NCI-H460 (cell line): ENCODE measurements at regions not wholly inside any gene's neighbourhood (a gene's known extent, or its start where the extent isn't known, plus 50 kb on each side); places are given as distances from the start of the nearest gene placed in this dataset.
"Not testable (repeated sequence)": the region's sequence is repeated elsewhere in the genome, so short reads cannot be mapped to it uniquely, and the experiment has no call there.

ENCODE experiments used
- DNase-seq: peaks from one replicate; pipeline ENCODE4 v3.0.0-alpha.2; 2016; ENCODE audit warnings: low read depth; ENCODE audit errors: extremely low read depth
- small RNA-seq, 2 experiments: library from RNA; depleted of rRNA; stranded (forward); fragments of <200 nt; gene quantifications; one replicate each; pipeline ENCODE3, GENCODE V24; 2014

DNA sequence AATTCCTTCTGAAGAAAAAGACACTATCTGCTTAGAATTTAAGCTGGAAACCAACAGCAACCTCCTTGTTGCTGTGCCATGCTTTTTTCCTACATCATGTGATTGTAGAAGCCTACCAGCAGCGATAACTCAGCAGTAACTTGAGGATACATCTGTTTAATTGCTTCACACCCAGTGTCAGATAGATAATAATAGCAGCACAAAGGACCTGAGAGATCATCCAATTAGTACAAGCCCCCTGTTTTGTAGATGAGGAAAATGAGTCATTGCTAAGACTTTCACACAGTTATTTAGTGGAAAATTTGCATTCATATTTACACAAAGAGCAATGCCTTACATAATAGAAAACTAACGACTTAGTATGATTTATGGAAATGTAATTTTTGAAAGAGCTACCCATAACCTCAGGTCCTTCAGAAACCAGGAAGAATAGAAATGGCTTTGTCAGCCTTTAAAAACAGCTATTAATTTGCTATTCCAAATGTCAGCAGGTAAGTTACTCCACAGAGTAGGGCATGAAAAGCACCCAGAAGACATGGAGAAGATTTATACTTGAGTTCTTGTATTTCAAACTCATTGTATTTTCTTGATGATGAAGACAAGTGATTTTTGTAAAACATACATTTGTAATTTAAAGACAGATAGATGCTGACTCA, 93.7 kb upstream of the SGCG start:
- no peak for DNase-seq

GRCh38 chr13:23087880-23088279, 92.9 kb upstream of the SGCG start:
- peak; percentile 4 for DNase-seq

GRCh38 chr13:23098161-23098907, 82.4 kb upstream of the SGCG start:
- no peak for DNase-seq

DNA sequence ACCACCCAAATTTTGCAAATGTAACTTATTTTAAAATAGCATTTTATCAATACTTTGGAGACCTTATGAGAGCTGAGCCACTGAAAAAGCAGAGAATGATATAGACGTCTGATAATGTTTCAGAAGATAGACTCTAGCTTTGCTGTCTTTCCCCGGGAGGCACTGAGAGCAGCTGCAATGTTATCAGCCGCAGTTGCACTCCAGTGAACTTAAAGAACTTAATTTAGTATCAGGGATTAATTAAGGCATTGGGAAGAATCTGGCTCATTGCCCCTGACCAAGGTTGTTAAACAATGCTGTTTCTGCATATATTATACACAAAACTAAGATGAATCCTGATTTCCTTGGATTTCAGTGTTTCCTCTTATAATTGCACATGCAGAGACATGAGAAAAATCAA, 75.7 kb upstream of the SGCG start:
- no peak for DNase-seq

DNA sequence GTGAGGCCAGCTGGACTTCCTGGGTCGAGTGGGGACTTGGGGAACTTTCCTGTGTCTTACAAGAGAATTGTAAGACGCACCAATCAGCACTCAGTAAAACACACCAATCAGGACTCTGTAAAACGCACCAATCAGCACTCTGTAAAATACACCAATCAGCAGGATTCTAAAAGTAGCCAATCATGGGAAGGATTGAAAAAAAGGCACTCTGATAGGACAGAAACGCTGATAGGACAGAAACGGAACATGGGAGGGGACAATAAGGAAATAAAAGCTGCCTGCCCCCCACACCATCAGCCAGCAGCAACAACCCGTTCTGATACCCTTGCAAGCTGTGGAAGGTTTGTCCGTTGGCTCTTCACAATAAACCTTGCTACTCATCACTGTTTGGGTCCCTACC, 73.1 kb upstream of the SGCG start:
- no peak for DNase-seq

- DNase-seq: no peak
Observed at GRCh38 chr13:23119131-23119530, 61.6 kb upstream of the SGCG start.

DNA sequence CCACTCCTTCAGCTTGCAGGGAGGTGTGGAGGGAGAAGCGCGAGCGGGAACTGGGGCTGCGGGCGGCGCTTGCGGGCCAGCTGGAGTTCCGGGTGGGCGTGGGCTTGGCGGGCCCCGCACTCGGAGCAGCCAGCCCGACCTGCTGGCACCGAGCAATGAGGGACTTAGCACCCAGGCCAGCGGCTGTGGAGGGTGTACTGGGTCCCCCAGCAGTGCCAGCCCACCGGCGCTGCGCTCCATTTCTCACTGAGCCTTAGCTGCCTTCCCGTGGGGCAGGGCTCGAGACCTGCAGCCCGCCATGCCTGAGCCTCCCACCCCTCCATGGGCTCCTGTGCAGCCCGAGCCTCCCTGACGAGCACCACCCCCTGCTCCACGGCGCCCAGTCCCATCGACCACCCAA, 53.2 kb upstream of the SGCG start:
- not testable (repeated sequence) for DNase-seq

- no peak for DNase-seq
Observed at GRCh38 chr13:23129331-23129730, 51.4 kb upstream of the SGCG start.

Small RNA genes lying in the stretch of these regions (small RNA-seq; reads per million reads assigned to genes)
- gene MTND3P1 (0 reads per million in 2 experiments), gene RF00049 (0 to 0.06 reads per million in 2 experiments)
